GM12878 (cell line): ENCODE measurements at regions not wholly inside any gene's neighbourhood (a gene's known extent, or its start where the extent isn't known, plus 50 kb on each side); places are given as distances from the start of the nearest gene placed in this dataset.

ENCODE experiments used
- ATAC-seq: fragments of 200-7000 bp; cut with Tn5 transposase; 3 replicates; pipeline ENCODE4 v1.9.1; 2020; ENCODE audit warnings: mild to moderate bottlenecking, moderate library complexity
- BruUV-seq: library from RNA; stranded (reverse); fragments of 400-500 nt; replicated peaks from 2 replicates; lab custom pipeline; 2021; lab: Mats Ljungman, UMichigan
- CTCF ChIA-PET: fragments of 300-600 bp; sonication (Branson Sonifier 250); formaldehyde crosslinking; extraction: SDS; loops from one replicate; lab custom pipeline; 2021; ENCODE audit warnings: inconsistent platforms; lab: Yijun Ruan, JAX
- POLR2A ChIA-PET: fragments of 350-600 bp; formaldehyde crosslinking; extraction: SDS; loops from one replicate; lab custom pipeline; 2021; ENCODE audit warnings: inconsistent platforms; lab: Charles Lee
- RAD21 ChIA-PET: fragments of 300-600 bp; sonication (Branson Sonifier 250); formaldehyde crosslinking; loops from one replicate; lab custom pipeline; 2023; ENCODE audit warnings: antibody characterized with exemption; ENCODE audit not compliant: unreplicated experiment; lab: Charles Lee
- SMC1A ChIA-PET: fragments of 300-600 bp; sonication (Branson Sonifier 250); formaldehyde crosslinking; loops from one replicate; lab custom pipeline; 2023; ENCODE audit not compliant: unreplicated experiment, uncharacterized antibody; lab: Charles Lee
- DNase-seq: peaks from one replicate; pipeline ENCODE4 v3.0.0-alpha.2; 2011; ENCODE audit warnings: low read depth, low spot score
- FAIRE-seq: peaks from 3 replicates; lab custom pipeline; 2011; peaks lifted over from hg19 to GRCh38; lab: Jason Lieb, UNC
- H2AFZ ChIP-seq: 2 replicates; pipeline ENCODE4 v1.6.0; 2011; ENCODE audit warnings: low read depth, low read length, control low read depth; ENCODE audit not compliant: control insufficient read depth
- H3K27ac ChIP-seq: 2 replicates; pipeline ENCODE4 v1.5.1; 2011; ENCODE audit warnings: control low read depth; ENCODE audit not compliant: control insufficient read depth, insufficient read depth
- H3K27me3 ChIP-seq, 2 experiments: replicated peaks in 1 of 2; 2 replicates each; pipeline versions ENCODE4 v1.6.0 to v1.6.1; 2011; ENCODE audit warnings: low read length in 1 of 2; ENCODE audit not compliant: control insufficient read depth in 2 of 2, insufficient read depth in 2 of 2
- H3K36me3 ChIP-seq, 2 experiments: 2 replicates each; pipeline ENCODE4 v1.5.1; 2011; ENCODE audit warnings: low read length in 1 of 2; ENCODE audit not compliant: control insufficient read depth in 2 of 2, insufficient read depth in 2 of 2
- H3K4me1 ChIP-seq: 2 replicates; pipeline ENCODE4 v1.6.1; 2011; ENCODE audit warnings: mild to moderate bottlenecking, low read length, moderate library complexity, mixed read lengths; ENCODE audit not compliant: control insufficient read depth, insufficient read depth
- H3K4me2 ChIP-seq: 2 replicates; pipeline ENCODE4 v1.6.0; 2011; ENCODE audit warnings: control low read depth; ENCODE audit not compliant: control insufficient read depth, insufficient read depth
- H3K4me3 ChIP-seq: fragments of 200-600 bp; sonication (generic); 2 replicates; pipeline ENCODE4 v1.5.1; 2016
- H3K79me2 ChIP-seq: 2 replicates; pipeline ENCODE4 v1.6.0; 2011; ENCODE audit warnings: low read length; ENCODE audit not compliant: control insufficient read depth, insufficient read depth
- H3K9ac ChIP-seq: 2 replicates; pipeline ENCODE4 v1.8.0; 2011; ENCODE audit warnings: low read length, control low read depth, mixed read lengths; ENCODE audit not compliant: control insufficient read depth, insufficient read depth
- H3K9me3 ChIP-seq: replicated peaks from 3 replicates; pipeline ENCODE4 v1.5.1; 2011; ENCODE audit warnings: mild to moderate bottlenecking, low read length; ENCODE audit not compliant: control insufficient read depth, insufficient read depth
- H4K20me1 ChIP-seq: 2 replicates; pipeline ENCODE4 v1.6.0; 2011; ENCODE audit not compliant: control insufficient read depth, insufficient read depth
- BCL11A ChIP-seq: IDR thresholded peaks from 2 replicates; pipeline ENCODE4 v1.6.1; 2011; ENCODE audit warnings: low read depth, low read length
- FOS ChIP-seq: IDR thresholded peaks from 3 replicates; pipeline ENCODE4 v1.6.1; 2011; ENCODE audit warnings: borderline replicate concordance; ENCODE audit not compliant: insufficient read length; ENCODE audit errors: extremely low read depth
- HCFC1 ChIP-seq: fragments of 150-350 bp; IDR thresholded peaks from 2 replicates; pipeline ENCODE4 v1.6.1; 2014; ENCODE audit warnings: low read length
- MEF2B ChIP-seq: fragments of 450-650 bp; IDR thresholded peaks from 2 replicates; pipeline ENCODE4 v1.6.1; 2018; ENCODE audit warnings: mild to moderate bottlenecking, moderate library complexity; ENCODE audit not compliant: partially characterized antibody, poor library complexity, severe bottlenecking
- MTA2 ChIP-seq: fragments of 450-650 bp; IDR thresholded peaks from 2 replicates; pipeline ENCODE4 v1.6.1; 2016; ENCODE audit warnings: low read depth, mild to moderate bottlenecking, moderate library complexity
- POLR2AphosphoS2 ChIP-seq: IDR thresholded peaks from 2 replicates; pipeline ENCODE4 v1.6.1; 2011; ENCODE audit warnings: low read depth, mild to moderate bottlenecking, low read length, improper control_type of control experiment, moderate library complexity
- SMAD5 ChIP-seq: IDR thresholded peaks from 2 replicates; pipeline ENCODE4 v1.6.1; 2016; ENCODE audit warnings: antibody characterized with exemption, low read depth
- TCF12 ChIP-seq: IDR thresholded peaks from 2 replicates; pipeline ENCODE4 v1.6.1; 2011; ENCODE audit warnings: low read depth, mild to moderate bottlenecking, low read length
- YBX1 ChIP-seq: fragments of 450-650 bp; IDR thresholded peaks from 2 replicates; pipeline ENCODE4 v1.6.1; 2016; ENCODE audit warnings: antibody characterized with exemption
- WGBS: methylation state at CpG from one replicate; pipeline ENCODE4 v1.1.6; 2016; ENCODE audit warnings: low lambda C conversion rate; ENCODE audit not compliant: insufficient replicate concordance, insufficient coverage; ENCODE audit errors: missing lambda C conversion rate; 5-methylcytosine and 5-hydroxymethylcytosine counted together
- in situ Hi-C: fragments of 300-500 bp; cut with MboI; formaldehyde crosslinking; loops from 9 replicates; pipeline ENCODE4 v1.14.3; 2018; ENCODE audit warnings: mixed read lengths
- intact Hi-C: fragments of 100-400 bp; cut with micrococcal nuclease; formaldehyde crosslinking; loops from one replicate; pipeline ENCODE4 v1.14.2; 2022; ENCODE audit not compliant: unreplicated experiment
- TF ChIP-seq, protein P1 (sequence below): IDR thresholded peaks from 2 replicates; pipeline ENCODE4 v1.6.1; 2012; ENCODE audit warnings: low read length, inconsistent platforms
- TF ChIP-seq, protein P2 (sequence below): IDR thresholded peaks from 2 replicates; pipeline ENCODE4 v1.6.1; 2011; ENCODE audit warnings: borderline replicate concordance, low read depth, mild to moderate bottlenecking, moderate library complexity, mixed read lengths, low read length; ENCODE audit not compliant: insufficient read depth; ENCODE audit errors: extremely low read length
- TF ChIP-seq, protein P3 (sequence below): fragments of 450-650 bp; IDR thresholded peaks from 2 replicates; pipeline ENCODE4 v1.6.1; 2017; ENCODE audit warnings: mild to moderate bottlenecking
- TF ChIP-seq, protein P4 (sequence below): IDR thresholded peaks from 2 replicates; pipeline ENCODE4 v1.6.1; 2011; ENCODE audit warnings: low read depth, low read length, improper control_type of control experiment, borderline replicate concordance
- TF ChIP-seq, protein P5 (sequence below): fragments of 450-650 bp; IDR thresholded peaks from 2 replicates; pipeline ENCODE4 v1.6.1; 2017; ENCODE audit warnings: mild to moderate bottlenecking, moderate library complexity
- TF ChIP-seq, protein P6 (sequence below): IDR thresholded peaks from 2 replicates; pipeline ENCODE4 v1.6.1; 2012; ENCODE audit warnings: low read depth, low read length, improper control_type of control experiment

DNA sequence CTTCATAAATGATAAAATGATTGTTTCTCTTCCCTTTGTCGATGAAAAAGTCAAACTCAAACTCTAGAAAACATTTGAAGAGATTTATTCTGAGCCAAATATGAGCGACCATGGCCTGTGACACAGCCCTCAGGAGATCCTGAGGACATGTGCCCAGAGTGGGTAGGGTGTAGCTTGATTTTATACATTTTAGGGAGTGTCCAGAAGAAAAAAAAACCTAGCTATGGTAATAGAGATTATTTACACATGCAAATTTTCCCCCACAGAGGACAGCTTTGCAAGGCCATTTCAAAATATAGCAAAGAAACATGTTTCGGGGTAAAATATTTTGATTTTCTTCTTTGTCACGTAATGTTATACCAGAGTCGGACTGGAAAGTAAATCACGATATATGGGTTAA is 92.4 kb upstream of the TRIB2 start:
- H2AFZ ChIP-seq: no peak overlapping the region
- POLR2A ChIA-PET: no interaction called here
- CTCF ChIA-PET: no interaction called here
- H4K20me1 ChIP-seq: no peaks in the 10 kb centered on the region
- no peaks in the 10 kb centered on the region for H3K79me2 ChIP-seq
- H3K27ac ChIP-seq: no peak overlapping the region
- no peaks in the 10 kb centered on the region for H3K4me1 ChIP-seq
- RAD21 ChIA-PET: no interaction called here
- FAIRE-seq (no peak), DNase-seq (no peak), ATAC-seq (no peak)
- intact Hi-C loops (no loop called here), in situ Hi-C loops (no loop called here)
- no peak overlapping the region for H3K9ac ChIP-seq
- no peaks in the 10 kb centered on the region for H3K9me3 ChIP-seq
- 43% methylated on average over 6 of the region's 6 CpGs for WGBS
- SMC1A ChIA-PET: interaction anchor here (0.8 to 1.6 kb wide), 3 partner anchors 11 to 507 kb away, joined by 3 to 5 read pairs (median 3); no protein-coding TSS in a partner anchor
- H3K27me3 ChIP-seq: 0 out of 4 replicates have a peak, but pooled peaks cover 0 to 2% of the 10 kb centered on the region in 2 experiments
- no TSS peak for BruUV-seq
- H3K4me2 ChIP-seq: no peak overlapping the region
- no peak overlapping the region for H3K4me3 ChIP-seq
- H3K36me3 ChIP-seq: no peaks in the 10 kb centered on the region
- TF ChIP-seq, protein P1, sequence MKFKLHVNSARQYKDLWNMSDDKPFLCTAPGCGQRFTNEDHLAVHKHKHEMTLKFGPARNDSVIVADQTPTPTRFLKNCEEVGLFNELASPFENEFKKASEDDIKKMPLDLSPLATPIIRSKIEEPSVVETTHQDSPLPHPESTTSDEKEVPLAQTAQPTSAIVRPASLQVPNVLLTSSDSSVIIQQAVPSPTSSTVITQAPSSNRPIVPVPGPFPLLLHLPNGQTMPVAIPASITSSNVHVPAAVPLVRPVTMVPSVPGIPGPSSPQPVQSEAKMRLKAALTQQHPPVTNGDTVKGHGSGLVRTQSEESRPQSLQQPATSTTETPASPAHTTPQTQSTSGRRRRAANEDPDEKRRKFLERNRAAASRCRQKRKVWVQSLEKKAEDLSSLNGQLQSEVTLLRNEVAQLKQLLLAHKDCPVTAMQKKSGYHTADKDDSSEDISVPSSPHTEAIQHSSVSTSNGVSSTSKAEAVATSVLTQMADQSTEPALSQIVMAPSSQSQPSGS: no peak
- TF ChIP-seq, protein P2, sequence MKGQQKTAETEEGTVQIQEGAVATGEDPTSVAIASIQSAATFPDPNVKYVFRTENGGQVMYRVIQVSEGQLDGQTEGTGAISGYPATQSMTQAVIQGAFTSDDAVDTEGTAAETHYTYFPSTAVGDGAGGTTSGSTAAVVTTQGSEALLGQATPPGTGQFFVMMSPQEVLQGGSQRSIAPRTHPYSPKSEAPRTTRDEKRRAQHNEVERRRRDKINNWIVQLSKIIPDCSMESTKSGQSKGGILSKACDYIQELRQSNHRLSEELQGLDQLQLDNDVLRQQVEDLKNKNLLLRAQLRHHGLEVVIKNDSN: no peak
- TF ChIP-seq, protein P3, sequence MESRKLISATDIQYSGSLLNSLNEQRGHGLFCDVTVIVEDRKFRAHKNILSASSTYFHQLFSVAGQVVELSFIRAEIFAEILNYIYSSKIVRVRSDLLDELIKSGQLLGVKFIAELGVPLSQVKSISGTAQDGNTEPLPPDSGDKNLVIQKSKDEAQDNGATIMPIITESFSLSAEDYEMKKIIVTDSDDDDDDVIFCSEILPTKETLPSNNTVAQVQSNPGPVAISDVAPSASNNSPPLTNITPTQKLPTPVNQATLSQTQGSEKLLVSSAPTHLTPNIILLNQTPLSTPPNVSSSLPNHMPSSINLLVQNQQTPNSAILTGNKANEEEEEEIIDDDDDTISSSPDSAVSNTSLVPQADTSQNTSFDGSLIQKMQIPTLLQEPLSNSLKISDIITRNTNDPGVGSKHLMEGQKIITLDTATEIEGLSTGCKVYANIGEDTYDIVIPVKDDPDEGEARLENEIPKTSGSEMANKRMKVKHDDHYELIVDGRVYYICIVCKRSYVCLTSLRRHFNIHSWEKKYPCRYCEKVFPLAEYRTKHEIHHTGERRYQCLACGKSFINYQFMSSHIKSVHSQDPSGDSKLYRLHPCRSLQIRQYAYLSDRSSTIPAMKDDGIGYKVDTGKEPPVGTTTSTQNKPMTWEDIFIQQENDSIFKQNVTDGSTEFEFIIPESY: no peak
- TF ChIP-seq BCL11A: no peak
- no peak for TF ChIP-seq POLR2AphosphoS2
- TF ChIP-seq, protein P4, sequence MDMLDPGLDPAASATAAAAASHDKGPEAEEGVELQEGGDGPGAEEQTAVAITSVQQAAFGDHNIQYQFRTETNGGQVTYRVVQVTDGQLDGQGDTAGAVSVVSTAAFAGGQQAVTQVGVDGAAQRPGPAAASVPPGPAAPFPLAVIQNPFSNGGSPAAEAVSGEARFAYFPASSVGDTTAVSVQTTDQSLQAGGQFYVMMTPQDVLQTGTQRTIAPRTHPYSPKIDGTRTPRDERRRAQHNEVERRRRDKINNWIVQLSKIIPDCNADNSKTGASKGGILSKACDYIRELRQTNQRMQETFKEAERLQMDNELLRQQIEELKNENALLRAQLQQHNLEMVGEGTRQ: no peak
- TF ChIP-seq TCF12: no peak
- TF ChIP-seq MTA2: no peak
- TF ChIP-seq MEF2B: no peak
- no peak for TF ChIP-seq FOS
- TF ChIP-seq, protein P5, sequence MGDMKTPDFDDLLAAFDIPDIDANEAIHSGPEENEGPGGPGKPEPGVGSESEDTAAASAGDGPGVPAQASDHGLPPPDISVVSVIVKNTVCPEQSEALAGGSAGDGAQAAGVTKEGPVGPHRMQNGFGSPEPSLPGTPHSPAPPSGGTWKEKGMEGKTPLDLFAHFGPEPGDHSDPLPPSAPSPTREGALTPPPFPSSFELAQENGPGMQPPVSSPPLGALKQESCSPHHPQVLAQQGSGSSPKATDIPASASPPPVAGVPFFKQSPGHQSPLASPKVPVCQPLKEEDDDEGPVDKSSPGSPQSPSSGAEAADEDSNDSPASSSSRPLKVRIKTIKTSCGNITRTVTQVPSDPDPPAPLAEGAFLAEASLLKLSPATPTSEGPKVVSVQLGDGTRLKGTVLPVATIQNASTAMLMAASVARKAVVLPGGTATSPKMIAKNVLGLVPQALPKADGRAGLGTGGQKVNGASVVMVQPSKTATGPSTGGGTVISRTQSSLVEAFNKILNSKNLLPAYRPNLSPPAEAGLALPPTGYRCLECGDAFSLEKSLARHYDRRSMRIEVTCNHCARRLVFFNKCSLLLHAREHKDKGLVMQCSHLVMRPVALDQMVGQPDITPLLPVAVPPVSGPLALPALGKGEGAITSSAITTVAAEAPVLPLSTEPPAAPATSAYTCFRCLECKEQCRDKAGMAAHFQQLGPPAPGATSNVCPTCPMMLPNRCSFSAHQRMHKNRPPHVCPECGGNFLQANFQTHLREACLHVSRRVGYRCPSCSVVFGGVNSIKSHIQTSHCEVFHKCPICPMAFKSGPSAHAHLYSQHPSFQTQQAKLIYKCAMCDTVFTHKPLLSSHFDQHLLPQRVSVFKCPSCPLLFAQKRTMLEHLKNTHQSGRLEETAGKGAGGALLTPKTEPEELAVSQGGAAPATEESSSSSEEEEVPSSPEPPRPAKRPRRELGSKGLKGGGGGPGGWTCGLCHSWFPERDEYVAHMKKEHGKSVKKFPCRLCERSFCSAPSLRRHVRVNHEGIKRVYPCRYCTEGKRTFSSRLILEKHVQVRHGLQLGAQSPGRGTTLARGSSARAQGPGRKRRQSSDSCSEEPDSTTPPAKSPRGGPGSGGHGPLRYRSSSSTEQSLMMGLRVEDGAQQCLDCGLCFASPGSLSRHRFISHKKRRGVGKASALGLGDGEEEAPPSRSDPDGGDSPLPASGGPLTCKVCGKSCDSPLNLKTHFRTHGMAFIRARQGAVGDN: no peak
- no peak for TF ChIP-seq YBX1
- no peak for TF ChIP-seq SMAD5
- TF ChIP-seq, protein P6, sequence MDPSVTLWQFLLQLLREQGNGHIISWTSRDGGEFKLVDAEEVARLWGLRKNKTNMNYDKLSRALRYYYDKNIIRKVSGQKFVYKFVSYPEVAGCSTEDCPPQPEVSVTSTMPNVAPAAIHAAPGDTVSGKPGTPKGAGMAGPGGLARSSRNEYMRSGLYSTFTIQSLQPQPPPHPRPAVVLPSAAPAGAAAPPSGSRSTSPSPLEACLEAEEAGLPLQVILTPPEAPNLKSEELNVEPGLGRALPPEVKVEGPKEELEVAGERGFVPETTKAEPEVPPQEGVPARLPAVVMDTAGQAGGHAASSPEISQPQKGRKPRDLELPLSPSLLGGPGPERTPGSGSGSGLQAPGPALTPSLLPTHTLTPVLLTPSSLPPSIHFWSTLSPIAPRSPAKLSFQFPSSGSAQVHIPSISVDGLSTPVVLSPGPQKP: no peak
- no peak for TF ChIP-seq HCFC1
